Esophagus squamous epithelium (tissue), 4 donors: ENCODE measurements at regions not wholly inside any gene's neighbourhood (a gene's known extent, or its start where the extent isn't known, plus 50 kb on each side); places are given as distances from the start of the nearest gene placed in this dataset.

ENCODE experiments used
- CTCF ChIP-seq, 6 experiments: fragments of 450-650 bp in 4 of 6; fragments of 200-600 bp in 2 of 6; sonication (generic) in 2 of 6; IDR thresholded peaks; one replicate each; pipeline ENCODE4 v1.5.1; 2016 to 2019; ENCODE audit warnings: antibody characterized with exemption in 6 of 6, mild to moderate bottlenecking in 4 of 6, moderate library complexity in 4 of 6
- POLR2A ChIP-seq, 4 donors: fragments of 450-650 bp; IDR thresholded peaks; one replicate each; pipeline ENCODE4 v1.6.1; 2017; ENCODE audit warnings: antibody characterized with exemption in 4 of 4, mild to moderate bottlenecking in 4 of 4, moderate library complexity in 3 of 4

- TF ChIP-seq CTCF (IDR thresholded peaks at IDR 0.05) = no peak
- TF ChIP-seq POLR2A (IDR thresholded peaks at IDR 0.05) = no peak
Measured at GRCh38 chr7:155363146-155363539, 65.5 kb downstream of the INSIG1 start.
